IPS DF 4.7 (cell line): ENCODE measurements at regions not wholly inside any gene's neighbourhood (a gene's known extent, or its start where the extent isn't known, plus 50 kb on each side); places are given as distances from the start of the nearest gene placed in this dataset.

Experiments used
- DNase-seq: peaks from one replicate; pipeline ENCODE4 v3.0.0-alpha.2; 2013; ENCODE audit warnings: low spot score; ENCODE audit errors: extremely low read depth

DNA sequence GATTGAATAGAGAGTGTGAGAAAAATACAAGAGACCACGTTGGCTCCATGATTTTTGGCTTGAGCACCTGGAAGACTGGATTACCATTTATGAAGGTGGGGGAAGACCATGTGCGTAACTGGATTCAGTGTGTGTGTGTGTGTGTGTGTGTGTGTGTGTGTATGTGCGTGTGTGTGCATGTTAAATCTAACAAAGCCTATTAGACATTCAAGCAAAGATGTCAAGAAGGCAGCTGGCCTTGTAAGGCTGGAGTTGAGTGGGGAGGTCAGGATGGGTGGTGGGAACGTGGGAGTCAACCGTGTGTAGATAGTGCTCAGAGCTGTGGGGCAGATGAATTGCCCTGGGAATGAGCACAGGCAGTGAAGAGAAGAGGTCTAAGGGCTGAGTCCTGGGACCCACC, 293.8 kb upstream of the POU3F1 start:
- no peak for DNase-seq

DNA sequence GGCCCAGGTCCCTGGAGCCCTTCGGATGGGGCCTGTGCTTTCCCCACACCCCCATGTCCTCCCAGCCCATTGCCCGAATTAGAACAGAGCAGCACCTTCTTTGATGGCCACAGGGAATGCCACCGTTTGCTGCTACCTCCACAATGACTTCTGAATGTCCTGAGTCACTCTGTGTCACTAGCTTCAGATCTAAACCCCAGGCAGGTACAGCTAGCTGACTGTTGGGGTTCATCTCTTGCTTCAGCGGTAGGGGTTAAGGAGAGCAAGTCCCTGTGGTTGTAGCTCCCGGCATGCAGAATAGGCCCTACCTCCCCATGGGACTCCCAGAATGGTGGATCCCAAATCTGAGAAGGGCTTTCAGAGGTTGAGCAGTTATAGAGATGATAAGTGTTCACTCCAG, 291.1 kb upstream of the POU3F1 start:
- DNase-seq: no peak

- DNase-seq: no peak
These were observed 290.4 kb upstream of the POU3F1 start for GRCh38 chr1:38336961-38337360.

DNA sequence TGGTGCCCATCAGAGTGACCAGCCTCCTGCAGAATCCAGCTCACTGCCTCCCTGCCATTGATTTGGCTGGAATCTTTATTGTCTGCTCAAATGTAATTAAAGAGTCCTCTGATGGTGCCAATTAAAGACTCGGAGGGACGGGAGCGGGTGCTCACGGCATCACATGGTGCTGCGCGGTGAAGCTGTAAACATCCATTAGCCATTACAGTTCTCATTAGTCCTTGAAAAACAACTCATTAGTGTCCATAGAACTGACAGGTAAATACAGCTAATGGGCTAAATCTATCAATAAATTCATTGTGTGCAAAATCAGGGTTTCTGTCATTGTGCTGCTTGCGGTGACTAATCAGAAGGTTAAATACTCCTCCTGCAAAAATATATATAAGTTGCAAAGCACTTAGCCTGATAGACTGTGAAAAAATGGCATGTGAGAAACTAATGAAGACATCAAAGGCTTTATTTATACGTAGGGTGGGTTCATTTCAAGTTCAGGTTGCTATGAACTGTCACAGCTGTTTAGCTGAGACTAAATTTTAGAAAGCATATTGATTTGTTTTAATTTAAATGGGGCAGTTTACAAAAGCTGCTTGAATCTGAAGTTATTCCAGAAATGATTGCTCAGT, 289.8 kb upstream of the POU3F1 start:
- no peak for DNase-seq

GRCh38 chr1:38334930-38335592, 288.5 kb upstream of the POU3F1 start:
- DNase-seq: no peak

DNA sequence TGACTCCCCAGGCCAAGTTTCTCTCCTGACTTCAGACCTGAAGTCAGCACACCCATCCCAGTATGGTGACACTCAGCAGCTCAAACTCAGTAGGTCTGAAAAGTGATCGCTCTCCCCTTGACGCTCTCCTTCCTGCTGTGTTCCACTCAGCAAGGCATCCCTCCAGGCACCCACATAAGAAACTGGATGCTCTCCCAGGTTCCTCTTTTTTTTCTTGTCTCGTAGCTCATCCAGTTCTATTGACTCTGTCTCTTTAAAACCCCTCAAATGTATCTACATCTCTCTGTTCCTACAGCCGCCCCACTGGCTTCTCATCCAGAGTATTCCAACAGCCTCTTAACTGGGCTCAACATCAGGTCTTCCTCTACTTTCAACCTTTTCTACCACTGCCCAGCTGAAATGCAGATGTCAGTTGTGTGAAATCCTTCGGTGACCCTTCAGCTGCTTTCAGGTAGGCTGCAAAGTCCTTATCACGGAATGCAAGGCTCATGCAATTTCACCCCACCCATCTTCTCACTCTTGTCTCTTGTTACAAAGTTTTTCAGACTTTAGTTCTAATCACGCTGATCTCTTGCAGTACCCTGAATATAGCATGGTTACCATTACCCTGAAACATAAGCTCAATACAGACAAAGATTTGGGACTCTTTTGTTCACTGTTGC, 286.2 kb upstream of the POU3F1 start:
- DNase-seq: no peak

- no peak for DNase-seq
These were observed 285.1 kb upstream of the POU3F1 start for GRCh38 chr1:38331496-38332210.

DNA sequence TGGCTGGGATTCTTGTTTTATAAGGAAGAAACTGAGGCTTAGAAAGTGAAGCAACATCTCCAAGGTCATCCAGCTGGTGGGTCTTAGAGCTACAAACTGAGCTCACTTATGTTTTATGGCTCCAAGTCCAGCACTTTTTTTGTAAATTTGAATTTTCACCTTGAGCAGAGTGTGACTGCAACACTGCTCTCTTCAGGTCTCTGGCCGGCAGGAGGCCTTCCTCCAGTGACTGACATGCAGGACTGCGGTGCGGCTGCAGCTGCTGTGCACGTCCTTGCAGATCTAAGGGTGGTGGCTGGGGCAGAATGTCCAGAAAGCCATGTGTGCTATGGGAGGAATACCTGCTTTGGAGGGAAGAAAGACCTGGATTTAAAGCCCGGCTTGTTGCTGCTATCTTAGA, 284.2 kb upstream of the POU3F1 start:
- DNase-seq: no peak

DNA sequence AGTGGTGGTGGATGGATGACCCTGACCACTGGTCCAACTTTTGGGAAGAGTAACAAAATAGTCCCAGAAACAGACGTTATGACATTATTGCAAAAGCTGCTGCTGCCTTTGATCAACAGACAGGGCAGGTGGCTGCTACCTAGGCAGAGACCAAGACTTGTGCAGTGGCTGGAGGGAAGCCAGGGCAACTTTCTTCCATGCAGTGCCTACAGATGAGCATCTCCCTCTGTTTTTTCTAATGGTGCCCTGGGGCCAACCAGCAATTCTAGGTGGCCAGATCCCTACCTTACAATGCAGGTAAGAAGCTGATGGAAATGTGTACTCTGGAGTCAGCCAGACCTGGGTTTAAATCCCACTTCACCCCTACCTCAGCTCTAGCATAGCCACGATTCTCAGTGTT, 283.1 kb upstream of the POU3F1 start:
- no peak for DNase-seq

DNA sequence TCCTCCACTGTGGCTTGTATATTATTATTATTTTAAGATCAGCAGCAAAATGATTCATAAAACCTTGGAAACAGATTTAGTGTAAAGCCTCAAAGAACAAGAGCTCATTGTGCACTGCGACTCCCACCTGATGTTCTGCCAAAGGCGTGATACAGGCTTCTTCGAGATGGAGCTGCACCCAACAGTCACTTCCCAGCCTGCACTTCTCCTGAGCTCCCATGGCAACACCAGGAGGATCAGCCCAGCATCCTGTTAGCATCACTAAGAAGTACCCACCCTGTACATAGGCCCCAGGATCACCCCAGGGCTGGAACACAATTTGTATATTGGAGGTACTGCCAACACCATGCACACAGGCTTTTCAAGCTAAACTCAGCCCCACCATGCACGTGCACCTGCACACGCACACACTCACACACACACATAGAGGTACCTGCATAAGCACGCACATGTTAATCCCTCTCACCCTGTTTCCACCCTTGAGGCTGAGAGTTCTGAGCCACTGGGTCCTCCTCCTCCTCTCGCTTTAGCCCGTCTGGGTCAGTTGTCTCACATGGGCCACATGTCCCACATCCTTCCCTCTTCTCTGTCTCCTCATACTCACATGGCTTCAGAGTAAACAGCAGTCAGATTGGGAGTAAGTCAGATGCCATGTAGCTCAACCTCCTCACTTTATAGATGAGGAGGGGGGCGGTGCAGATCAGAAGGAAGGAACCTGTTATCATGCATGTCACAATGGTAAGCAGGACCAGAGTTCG, 281.9 kb upstream of the POU3F1 start:
- DNase-seq: no peak

DNA sequence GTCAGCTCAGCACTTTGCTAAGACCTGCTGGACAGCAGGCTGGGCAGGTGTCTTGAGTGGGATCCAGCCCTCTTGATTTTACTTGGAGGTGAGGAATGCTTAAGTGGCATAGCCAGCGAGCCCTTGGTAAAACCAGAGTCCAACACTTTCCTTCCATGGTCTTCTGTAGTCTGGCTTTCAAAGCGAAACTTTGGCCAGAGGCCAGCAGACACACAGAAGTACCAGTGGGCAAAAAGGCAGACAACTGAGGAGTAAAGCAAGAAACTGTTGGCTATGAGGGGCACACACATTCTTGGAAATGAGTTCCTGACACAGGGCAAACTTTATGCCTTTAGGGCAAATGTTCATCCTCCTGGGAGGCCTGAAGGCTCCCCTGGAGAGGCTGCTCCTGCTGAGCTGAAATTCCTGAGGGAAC, 281.0 kb upstream of the POU3F1 start:
- DNase-seq: no peak

GRCh38 chr1:38326856-38327255, 280.3 kb upstream of the POU3F1 start:
- DNase-seq: no peak

DNA sequence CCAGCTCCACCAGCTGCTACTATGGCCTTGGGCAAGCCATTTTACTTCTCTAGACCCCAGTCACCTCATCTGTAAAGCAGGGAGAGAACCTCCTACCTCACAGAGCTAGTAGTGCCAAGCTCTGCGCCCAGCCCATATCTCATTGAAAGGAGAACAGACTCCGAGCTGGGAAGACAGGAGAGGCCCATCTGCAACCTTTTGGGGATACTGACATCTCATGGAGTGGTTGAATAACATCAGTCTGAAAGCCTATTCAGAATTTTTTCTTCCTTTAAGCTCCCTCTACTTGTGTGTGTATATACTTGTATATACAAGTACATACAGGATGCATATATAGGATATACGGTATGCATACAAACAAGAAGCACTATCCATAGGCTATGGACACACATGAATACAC, 279.5 kb upstream of the POU3F1 start:
- DNase-seq: no peak

GRCh38 chr1:38312753-38313152, 266.2 kb upstream of the POU3F1 start:
- DNase-seq: no peak

DNA sequence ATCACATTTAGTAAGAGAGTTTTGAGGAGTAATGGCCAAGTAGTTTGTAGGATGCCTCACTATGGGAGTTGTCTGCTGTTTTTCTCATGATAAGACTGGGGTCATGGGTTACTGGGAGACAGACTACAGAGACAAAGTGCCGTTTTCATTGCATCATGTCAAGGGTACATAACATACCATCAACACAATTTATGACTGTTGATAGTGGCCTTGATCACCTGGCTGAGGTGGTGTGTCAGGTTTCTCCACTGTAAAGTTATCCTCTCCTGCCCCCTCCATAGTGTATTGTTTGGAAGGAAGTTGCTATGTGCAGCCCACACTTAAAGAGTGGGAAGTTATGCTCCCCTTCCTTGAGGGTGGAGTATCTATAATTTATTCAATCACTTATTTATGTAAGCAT, 263.5 kb upstream of the POU3F1 start:
- no peak for DNase-seq

GRCh38 chr1:38308780-38309179, 262.2 kb upstream of the POU3F1 start:
- DNase-seq: no peak

DNA sequence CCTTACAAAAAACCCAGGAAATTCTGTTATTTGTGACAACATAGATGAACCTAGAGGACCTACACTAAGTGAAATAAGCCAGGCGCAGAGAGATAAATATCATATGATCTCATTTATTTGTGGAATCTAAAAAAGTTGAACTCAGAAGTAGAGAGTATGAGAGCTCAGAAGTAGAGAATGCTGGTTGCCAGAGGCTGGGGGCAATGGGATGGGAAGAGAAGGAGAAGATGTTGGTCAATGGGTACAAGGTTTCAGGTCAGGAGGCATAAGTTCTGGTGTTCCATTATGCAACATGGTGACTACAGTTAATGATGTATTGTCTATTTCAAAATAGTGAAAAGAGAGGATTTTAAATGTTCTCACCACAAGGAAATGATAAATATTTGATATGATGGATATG, 259.1 kb upstream of the POU3F1 start:
- no peak for DNase-seq

DNA sequence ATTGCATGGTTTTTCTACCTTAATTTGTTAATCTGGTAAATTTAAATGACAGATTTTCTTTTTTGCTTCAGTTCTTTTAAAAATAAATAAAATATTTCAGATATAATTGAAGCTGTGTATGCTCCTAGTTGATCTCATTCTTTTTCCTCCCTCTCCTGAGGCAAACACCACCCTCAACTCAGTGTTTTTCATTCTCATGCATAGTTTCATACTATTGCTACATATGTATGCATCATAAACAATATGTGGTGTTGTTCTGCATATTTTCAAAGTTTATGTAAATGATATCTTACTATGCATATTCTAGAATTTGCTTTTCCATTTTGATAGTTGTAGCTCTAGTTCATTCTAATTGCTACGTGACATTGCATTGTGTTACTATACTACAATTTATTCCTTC, 257.2 kb upstream of the POU3F1 start:
- no peak for DNase-seq

- no peak for DNase-seq
These were observed 254.4 kb upstream of the POU3F1 start for GRCh38 chr1:38301040-38301439.

- no peak for DNase-seq
These were observed 254.0 kb upstream of the POU3F1 start for GRCh38 chr1:38300616-38301015.

GRCh38 chr1:38297842-38298241, 251.2 kb upstream of the POU3F1 start:
- no peak for DNase-seq

GRCh38 chr1:38297246-38297645, 250.7 kb upstream of the POU3F1 start:
- no peak for DNase-seq
